NCI-H460 (cell line): ENCODE measurements at regions not wholly inside any gene's neighbourhood (a gene's known extent, or its start where the extent isn't known, plus 50 kb on each side); places are given as distances from the start of the nearest gene placed in this dataset.
"Not testable (repeated sequence)": the region's sequence is repeated elsewhere in the genome, so short reads cannot be mapped to it uniquely, and the experiment has no call there.

Source experiments
- DNase-seq: peaks from one replicate; pipeline ENCODE4 v3.0.0-alpha.2; 2016; ENCODE audit warnings: low read depth; ENCODE audit errors: extremely low read depth

DNA sequence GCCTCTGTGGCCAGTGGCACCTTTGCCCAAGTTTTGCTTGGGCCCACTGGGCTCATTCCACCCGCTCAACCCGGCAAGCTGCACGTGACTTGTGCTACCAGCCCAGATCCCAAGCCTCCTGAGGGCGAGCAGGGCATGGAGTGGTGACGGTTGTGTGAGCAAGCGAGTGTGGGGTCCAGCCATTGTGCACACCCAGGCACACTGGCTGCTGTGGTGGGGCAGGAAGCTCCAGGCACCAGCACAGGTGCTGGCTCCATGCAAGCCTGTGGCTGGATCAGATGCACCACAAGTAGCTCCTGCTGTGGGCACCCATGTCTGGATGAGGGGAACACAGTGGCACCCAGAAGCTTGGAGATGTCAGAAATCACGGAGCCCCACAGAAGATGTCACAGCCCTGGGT is 557.0 kb upstream of the GNPDA2 start:
- no peak for DNase-seq

DNA sequence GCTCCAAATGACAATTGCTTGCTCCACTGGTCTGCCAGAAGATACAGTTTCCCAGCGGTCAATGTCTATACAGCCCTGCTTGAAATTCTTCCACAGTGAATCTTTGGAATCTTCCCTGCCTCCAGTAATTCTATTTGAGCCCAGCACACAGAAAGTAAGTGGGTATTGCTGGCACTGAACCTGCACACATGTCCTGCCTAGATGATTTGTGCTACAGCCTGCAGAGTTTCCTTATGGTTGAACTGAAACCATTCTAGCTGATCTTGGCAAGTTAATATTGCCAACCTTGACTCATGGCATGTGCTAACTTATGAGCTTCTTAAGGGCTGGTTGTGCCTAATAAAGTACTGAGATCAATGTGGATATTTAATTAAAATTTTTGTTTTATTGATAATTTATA is 553.8 kb upstream of the GNPDA2 start:
- DNase-seq, result no peak

DNA sequence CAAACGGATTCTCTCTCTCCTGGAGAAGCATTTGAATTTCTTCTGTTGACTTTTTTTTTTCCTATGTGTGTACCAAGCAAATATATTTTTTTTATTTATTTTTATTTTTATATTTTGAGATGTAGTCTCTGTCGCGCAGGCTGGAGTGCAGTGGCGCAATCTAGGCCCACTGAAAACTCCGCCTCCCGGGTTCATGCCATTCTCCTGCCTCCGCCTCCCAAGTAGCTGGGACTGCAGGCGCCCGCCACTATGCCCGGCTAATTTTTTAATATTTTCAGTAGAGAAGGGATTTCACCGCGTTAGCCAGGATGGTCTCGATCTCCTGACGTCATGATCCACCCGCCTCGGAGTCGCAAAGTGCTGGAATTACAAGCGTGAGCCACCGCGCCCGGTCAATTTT is 549.5 kb upstream of the GNPDA2 start:
- no peak for DNase-seq

DNA sequence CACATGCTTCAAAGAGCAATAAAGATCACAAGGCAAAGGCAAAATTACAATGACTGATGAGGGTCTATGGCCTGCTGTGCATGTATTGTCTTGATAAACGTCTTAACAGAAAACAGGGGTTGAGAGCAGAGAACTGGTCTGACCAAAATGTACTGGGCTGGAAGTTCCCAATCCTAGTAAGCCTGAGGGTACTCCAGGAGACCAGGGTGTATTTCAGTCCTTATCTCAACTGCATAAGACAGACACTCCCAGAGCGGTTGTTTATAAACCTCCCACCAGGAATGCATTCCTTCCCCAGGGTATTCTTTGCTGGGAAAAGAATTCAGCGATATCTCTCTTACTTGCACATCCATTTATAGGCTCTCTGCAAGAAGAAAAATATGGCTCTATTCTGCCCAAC is 521.8 kb upstream of the GNPDA2 start:
- DNase-seq, result not testable (repeated sequence)

DNA sequence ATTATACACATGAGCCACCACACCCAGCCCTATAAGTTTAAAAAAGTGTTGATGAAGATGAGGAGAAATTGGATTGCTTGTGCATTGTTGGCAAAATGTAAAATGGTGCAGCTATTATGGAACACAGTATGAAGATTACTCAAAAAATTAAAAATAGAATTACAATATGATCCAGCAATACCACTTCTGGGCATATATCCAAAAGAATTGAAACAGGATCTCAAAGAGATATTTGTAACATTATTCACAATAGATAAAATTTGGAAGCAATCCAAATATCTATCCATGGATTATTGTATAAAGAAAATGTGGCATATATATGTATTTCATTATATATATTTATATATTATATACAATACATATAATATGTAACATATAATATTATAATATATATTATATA is 515.6 kb upstream of the GNPDA2 start:
- no peak for DNase-seq

DNA sequence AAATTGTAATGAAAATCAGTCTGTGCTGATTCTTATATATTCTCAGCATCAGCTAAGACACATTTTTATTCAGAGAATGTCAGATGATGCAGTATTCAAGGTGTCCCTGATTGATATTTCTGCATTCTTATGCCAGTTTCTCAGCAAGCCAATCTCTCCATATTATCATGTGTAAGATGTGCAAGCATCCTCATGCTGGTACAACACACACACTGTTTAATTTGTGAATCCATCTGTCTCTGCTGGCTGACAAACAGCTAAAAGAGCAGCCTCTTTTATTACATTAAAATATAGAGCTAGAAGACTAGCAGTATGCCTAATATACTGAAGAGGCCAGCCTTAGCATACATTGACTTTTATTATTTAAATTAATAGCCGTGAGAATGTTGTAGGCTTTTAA is 502.9 kb upstream of the GNPDA2 start:
- no peak for DNase-seq

DNA sequence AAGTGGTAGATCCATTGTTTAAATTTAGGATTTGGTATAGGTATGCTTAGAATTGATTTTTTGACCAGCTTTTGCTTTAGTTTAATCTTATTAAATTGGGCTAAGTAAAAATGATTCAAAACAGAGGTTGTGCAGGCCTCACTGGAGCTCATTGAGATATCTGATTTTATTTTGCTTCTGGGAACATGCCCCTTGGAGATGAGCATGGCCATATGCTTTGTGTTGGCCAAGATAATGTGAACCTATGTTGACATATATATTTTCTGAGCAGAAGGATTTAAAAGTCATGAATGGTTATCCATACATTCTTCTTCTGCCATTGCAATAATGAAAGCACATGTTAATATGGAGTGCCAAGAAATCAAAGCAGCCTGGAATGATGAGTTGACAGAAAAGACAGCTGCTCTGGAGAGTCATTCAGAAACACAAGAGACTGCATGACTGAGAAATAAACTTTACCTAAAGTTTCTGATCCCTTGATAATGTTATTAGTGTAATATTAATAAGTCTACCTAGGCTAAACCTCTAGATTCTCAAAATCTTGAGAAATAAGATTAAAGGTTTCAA is 489.7 kb upstream of the GNPDA2 start:
- no peak for DNase-seq

DNA sequence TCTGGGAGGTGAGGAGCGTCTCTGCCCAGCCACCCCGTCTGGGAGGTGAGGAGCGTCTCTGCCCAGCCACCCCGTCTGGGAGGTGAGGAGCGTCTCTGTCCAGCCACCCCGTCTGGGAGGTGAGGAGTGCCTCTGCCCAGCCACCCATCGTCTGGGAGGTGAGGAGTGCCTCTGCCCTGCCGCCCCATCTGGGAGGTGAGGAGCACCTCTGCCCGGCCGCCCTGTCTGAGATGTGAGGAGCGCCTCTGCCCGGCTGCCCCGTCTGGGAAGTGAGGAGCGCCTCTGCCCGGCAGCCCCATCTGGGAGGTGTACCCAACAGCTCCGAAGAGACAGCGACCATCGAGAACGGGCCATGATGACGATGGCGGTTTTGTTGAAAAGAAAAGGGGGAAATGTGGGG is 482.1 kb upstream of the GNPDA2 start:
- not testable (repeated sequence) for DNase-seq

DNA sequence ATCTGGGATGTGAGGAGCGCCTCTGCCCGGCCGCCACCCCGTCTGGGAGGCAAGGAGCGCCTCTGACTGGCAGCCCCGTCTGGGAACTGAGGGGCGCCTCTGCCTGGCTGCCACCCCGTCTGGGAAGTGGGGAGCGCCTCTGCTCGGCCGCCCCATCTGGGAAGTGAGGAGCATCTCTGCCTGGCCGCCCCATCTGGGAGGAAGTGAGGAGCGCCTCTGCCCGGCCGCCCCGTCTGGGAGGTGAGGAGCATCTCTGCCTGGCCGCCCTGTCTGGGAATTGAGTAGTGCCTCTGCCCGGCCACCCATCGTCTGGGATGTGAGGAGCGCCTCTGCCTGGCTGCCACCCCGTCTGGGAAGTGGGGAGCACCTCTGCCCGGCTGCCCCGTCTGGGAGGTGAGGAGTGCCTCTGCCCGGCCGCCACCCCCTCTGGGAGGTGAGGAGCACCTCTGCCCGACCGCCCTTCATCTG is 481.5 kb upstream of the GNPDA2 start:
- DNase-seq, result not testable (repeated sequence)

DNA sequence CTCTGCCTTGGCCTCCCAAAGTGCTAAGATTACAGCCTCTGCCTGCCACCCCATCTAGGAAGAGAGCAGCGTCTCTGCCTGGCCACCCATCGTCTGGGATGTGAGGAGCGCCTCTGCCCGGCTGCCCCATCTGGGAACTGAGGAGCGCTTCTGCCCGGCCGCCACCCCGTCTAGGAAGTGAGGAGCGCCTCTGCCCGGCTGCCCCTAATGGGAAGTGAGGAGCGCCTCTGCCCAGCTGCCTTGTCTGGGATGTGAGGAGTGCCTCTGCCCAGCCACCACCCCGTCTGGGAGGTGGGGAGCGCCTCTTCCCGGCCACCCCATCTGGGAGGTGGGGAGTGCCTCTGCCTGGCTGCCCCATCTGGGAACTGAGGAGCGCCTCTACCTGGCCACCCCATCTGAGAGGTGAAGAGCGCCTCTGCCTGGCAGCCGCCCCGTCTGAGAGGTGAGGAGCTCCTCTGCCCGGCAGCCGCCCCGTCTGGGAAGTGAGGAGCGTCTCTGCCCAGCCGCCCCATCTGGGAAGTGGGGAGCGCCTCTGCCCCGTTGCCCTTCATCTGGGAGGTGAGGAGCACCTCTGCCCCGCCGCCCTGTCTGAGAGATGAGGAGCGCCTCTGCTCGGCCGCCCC is 481.0 kb upstream of the GNPDA2 start:
- DNase-seq, result not testable (repeated sequence)

DNA sequence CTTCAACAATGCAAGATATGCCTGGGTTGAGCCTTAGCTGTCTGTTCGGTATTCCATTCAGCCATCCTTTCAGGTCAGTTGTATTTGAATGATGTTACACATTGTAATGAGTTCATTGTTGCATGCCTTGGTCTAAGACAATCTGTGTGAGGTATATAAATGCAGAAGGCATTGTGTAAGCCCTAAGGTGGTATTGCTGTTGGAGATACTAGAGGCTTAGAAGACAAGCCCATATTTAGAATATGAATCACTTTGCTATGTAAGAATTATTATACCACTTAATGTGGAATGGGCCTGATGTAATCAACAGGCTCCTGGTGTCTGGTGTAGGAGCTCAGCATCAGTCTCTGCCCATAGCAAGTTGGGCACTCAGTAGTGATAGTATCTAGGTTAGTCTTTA is 473.4 kb upstream of the GNPDA2 start:
- no peak for DNase-seq

DNA sequence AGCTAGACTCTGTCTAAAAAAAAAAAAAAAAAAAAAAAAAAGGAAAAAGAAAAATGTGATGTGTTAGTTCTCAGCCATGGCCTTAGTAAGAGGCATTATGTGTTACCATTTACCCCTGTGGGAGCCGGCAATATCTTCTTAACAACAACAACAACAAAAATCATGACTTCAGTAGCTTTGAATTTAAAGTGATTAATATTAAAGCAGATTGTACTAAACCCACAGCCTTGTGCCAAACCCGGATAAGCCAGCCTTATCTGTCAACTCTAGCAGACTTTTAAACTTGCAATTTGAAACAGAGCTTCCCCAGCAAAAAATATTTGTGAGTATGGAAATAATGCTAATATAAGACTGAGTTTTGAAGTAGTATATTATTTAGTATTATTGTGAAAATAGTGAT is 462.1 kb upstream of the GNPDA2 start:
- no peak for DNase-seq

DNA sequence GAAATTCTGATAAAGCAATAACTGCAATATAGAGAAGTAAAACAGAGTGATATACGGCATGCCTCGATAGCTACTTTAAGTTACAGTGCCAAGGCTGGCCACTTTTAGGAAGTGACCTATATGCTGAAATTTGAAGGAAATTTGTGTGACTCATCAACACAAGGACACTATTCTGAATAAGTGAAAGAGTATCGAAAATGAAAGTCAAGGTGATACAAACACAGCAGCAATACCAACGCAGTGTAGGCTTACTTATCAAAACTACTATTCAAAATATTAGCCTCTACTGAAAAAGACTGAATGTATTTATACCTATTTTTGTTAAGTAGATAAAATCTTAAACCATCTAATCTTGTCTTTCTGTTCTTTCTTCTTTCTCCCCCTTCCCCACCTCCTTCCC is 459.9 kb upstream of the GNPDA2 start:
- DNase-seq, result no peak

DNA sequence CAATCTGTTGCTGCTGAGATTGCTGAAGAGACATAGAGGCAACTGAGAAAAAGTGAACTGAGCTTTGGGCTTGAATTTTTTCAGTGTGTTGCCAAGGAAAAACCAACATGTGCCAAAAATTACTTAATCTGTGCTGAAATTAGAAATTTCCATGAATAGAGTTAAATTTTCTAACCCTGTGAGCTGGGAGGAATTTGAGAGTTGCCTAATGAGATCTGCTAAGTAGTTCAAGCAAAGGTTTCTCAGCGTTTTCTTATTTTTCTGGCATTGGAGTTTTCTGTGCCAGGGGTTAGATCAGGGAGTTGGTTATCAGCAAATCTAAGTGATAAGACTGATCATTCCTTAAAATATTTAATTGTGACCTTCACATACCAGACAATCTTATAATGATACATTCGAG is 457.5 kb upstream of the GNPDA2 start:
- no peak for DNase-seq

DNA sequence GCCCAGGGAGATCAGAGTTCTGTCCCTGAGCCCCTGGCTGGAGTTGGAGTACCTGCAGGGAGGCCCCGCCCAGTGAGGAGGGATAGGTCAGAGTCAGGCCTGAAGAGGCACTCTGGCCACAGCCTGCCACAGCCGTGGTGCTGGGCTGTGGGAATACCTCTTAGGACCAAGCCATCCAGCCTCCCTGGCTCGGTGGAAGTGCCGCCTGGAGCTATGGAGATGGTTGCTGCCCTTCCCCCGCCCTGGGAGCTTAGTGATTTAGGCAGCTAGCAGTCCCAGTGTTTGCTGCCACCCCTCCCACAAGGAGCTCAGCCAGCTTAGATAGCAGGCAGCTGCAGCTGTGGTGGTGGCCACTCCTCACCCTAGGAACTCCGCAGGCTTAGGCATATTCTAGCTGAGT is 446.3 kb upstream of the GNPDA2 start:
- no peak for DNase-seq

DNA sequence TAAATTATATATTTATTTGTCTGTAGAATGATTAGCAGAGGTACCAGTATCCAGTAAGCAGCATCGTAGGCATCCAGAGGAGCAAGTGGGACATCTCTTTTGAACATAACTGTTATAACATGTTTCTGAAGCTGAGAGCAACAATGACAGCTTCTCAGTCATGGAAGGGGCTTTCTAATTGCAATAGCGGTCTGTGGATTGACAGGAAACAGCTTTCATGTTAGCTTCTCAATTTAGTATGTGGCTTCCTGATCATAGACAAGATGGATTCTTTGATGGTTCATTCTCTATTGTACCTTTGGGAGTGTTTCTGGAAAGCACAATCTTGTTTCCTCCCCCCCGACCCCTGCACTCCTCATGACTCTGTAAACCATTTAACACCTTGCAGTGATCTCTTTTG is 434.6 kb upstream of the GNPDA2 start:
- DNase-seq, result no peak

DNA sequence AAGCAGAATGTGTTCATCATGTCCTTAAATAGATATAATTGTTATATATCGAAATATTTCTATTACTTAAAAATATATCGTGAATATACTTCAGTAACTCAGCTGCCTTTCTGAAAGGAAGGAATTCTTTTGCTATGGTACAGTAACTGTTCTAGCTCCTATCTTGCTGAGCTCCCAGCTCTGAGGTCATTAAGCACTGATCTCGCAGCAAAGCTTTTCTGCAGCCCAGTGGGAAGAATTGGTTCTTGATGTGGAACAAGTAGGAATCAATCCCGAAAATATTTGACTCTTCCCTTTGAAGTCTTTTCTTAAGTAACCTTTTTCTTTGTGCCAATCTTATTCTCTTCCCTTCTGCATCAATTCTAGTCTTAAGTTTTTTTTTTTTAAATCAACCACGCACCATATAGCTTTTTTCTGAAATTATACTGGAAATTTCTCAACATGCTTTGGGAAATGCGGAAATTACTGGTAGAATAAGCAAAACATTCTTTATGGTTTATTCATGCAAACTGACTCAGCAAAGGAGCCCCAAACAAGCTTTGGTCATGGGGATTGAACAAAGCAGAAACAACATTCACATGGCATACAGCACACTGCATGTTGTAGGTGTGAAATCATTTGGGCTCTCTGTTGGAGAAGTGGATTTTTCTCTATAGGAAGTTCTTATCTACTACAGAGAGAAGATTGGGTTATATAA is 428.9 kb upstream of the GNPDA2 start:
- no peak for DNase-seq

DNA sequence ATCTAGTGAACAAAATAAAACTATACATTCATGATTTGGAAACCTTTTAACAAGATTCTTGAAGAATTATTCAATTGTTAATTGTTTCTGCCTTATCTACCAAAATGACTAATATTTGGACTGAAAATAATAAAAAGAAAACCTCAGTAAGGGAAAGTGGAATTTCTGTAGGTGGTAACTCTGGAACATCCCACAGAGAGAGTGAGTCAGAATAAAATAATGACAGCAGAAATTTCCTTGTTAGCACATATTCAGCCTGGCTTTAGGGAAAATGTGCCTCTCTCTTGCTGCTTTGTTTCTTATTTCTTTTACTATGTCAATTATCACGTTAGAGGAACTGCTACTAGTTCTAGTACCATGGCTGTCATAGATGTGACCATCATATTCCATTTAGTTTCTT is 421.5 kb upstream of the GNPDA2 start:
- DNase-seq, result no peak

DNA sequence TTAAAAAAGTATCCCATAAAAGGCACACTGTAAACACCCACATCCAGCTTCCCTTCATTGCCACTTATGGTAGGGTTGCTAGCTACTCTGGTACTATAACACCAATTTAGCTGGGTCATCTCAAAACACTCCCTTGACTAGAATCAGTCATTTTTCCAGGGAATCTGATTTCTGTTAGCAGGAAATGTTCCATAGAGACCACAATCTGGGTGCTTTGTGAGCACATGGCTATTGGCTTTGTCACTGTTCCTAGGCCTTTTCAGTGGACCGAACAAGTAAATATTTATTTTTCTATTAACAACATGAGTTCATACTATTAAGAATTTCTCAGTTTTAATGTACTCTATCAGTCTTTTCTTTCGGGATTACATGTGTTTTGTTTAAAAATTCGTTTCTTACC is 404.7 kb upstream of the GNPDA2 start:
- no peak for DNase-seq

DNA sequence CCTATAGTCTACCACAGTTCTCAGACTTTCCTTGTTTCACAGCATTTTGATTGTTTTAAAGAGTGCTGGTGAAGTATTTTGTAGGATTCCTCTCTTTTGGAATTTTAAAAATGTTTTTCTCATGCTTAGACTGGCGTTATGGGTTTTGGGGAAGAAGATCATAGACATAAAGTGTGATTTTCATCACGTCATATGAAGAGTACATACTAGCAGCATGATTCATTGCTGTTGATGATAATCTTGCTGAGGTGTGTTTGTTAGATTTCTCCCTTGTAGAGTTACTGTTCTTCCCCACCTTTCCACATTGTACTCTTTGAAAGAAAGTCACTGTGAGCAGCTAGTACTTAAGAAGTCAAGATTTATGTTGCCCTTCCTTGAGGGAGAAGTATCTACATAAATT is 396.1 kb upstream of the GNPDA2 start:
- no peak for DNase-seq

DNA sequence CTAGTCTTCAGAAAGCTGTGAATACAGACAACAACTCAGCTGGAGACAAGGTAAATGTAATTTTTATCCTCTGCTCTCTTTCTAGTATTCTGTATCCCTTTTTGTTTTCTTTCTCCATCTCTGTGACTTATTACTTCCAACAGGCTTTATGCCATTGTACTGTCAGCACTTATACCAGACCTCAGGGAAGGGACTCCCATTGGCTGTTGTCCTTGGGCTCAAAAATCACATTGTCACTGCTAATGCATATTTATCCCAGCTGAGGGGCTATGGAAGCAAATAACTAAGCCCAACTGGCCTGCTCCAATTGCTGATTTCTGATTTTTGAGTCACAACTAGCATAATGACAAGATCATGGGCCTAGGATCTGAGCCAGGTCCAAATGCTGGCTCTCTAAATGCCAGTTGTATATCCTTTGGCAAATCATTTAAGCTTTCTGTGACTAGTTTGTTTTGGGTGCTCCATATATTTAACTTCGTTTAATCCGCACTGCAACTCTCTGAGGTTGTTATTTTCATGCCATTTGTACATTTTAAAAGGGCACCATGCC is 395.1 kb upstream of the GNPDA2 start:
- DNase-seq, result no peak

DNA sequence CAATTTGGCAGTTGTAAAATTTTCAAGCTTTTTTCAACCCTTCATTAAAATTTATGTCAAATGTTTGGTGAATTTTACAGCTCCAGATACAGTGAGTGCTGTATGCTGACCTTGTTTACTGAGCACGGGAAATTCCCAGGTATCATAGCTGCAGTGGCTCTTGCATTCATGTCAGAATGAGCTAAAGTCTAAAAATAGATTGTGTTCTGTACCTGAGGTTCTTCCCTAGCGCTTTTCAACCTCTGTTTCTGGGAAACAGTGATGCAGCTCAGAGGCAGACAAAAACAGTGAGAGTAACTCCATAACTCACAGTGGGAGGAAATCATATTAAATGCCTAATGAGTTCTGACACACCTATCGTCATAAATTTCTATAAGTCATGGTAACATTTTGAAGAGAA is 393.8 kb upstream of the GNPDA2 start:
- DNase-seq, result no peak
